Heart left ventricle (tissue), 16 donors: ENCODE measurements at regions not wholly inside any gene's neighbourhood (a gene's known extent, or its start where the extent isn't known, plus 50 kb on each side); places are given as distances from the start of the nearest gene placed in this dataset.

ENCODE experiments used
- ATAC-seq, 4 donors: fragments of 200-7000 bp; cut with Tn5 transposase; one replicate each; pipeline ENCODE4 v1.9.1; 2020 to 2022; ENCODE audit warnings: moderate library complexity in 4 of 4, mild to moderate bottlenecking in 3 of 4, moderate number of reproducible peaks in 1 of 4
- DNase-seq, 5 donors: peaks; one replicate each; pipeline ENCODE4 v3.0.0-alpha.2; 2020
- H3K27ac ChIP-seq, 12 donors: fragments of 200-600 bp; sonication (generic) in 4 of 12; one replicate each; pipeline versions ENCODE4 v1.5.0 to v1.8.0; 2016 to 2022; ENCODE audit warnings: mild to moderate bottlenecking in 2 of 12
- H3K27me3 ChIP-seq, 9 donors: fragments of 200-600 bp; sonication (generic) in 2 of 9; one replicate each; pipeline versions ENCODE4 v1.5.1 to v1.8.0; 2016 to 2022; ENCODE audit warnings: mild to moderate bottlenecking in 3 of 9
- H3K36me3 ChIP-seq, 9 donors: fragments of 200-600 bp; sonication (generic) in 2 of 9; one replicate each; pipeline versions ENCODE4 v1.5.0 to v1.8.0; 2018 to 2022; ENCODE audit warnings: mild to moderate bottlenecking in 2 of 9
- H3K4me1 ChIP-seq, 12 donors: fragments of 200-600 bp; sonication (generic) in 4 of 12; one replicate each; pipeline versions ENCODE4 v1.5.0 to v1.8.0; 2016 to 2022; ENCODE audit warnings: mild to moderate bottlenecking in 3 of 12
- H3K4me3 ChIP-seq, 12 donors: fragments of 200-600 bp; sonication (generic) in 4 of 12; one replicate each; pipeline versions ENCODE4 v1.5.0 to v1.8.0; 2017 to 2022; ENCODE audit warnings: mild to moderate bottlenecking in 9 of 12, moderate library complexity in 4 of 12
- H3K9me3 ChIP-seq, 12 donors: fragments of 200-600 bp; sonication (generic) in 4 of 12; one replicate each; pipeline versions ENCODE4 v1.5.0 to v1.8.0; 2016 to 2022; ENCODE audit warnings: mild to moderate bottlenecking in 1 of 12
- CTCF ChIP-seq, 12 donors: fragments of 200-600 bp; sonication (generic) in 4 of 12; IDR thresholded peaks; one replicate each; pipeline versions ENCODE4 v1.5.0 to v1.8.0; 2018 to 2022; ENCODE audit warnings: antibody characterized with exemption in 12 of 12, mild to moderate bottlenecking in 5 of 12
- POLR2A ChIP-seq, 2 donors: fragments of 450-650 bp; IDR thresholded peaks; one replicate each; pipeline ENCODE4 v1.6.1; 2017; ENCODE audit warnings: antibody characterized with exemption in 2 of 2, mild to moderate bottlenecking in 2 of 2, moderate library complexity in 2 of 2
- WGBS, 4 donors: extraction: QIAGEN DNeasy Blood & Tissue Kit in 2 of 4; methylation state at CpG; one replicate each; pipeline versions ENCODE4 v1.1.5 to v1.1.7; 2013 to 2018; 5-methylcytosine and 5-hydroxymethylcytosine counted together
- intact Hi-C, 10 donors: fragments of 100-400 bp; cut with DNase I; formaldehyde crosslinking; loops; one replicate each; pipeline versions ENCODE4 v1.11.1 to v1.14.2; 2022
- donor health status: ischemic (EF 13 %, LVEDD 7.1; RV severe dilation, severe dysfunction).
- donor health status: healthy with polysubstance abuse.
- donor health status: DM: no; HTN: yes; CAD: no.
- donor health status: DM: no; HTN: no; CAD: no.
- donor health status: ischemic (EF 25% LVEDD 6.9; RV normal size, moderate dysfunction).
- donor health status: ischemic (EF 25% LVEDD 5.7; RV mildly dilated, moderate dysfunction).
- donor health status: healthy.
- donor health status: DM: yes; HTN: yes; CAD: no.
- donor health status: ischemic (EF 35%, LVEDD 5.7; RV mildly dilated, moderate dysfunction).
- donor health status: nonischemic (EF 11% LVEDD 7.7; RV severe dilation, severe dysfunction).
- donor health status: DM: yes; HTN: yes; CAD: no.
- donor health status: PGD.
- donor health status: ischemic (EF 29% LVEDD 5.4; RV normal size, mild dysfunction).
- donor health status: nonischemic (EF 23%, LVEDD 6.1; RV moderate dilation, normal function).

- no peaks in the 10 kb centered on the region for H3K9me3 ChIP-seq
- intact Hi-C loops = no loop called here
- TF ChIP-seq CTCF (IDR thresholded peaks at IDR 0.05) = no peak
- no peak for TF ChIP-seq POLR2A (IDR thresholded peaks at IDR 0.05)
- no peak overlapping the region for H3K4me3 ChIP-seq
- 24 to 33% methylated on average over 1 of the region's 1 CpG; no CpG with 5 or more reads in 2 of the 4 donors for WGBS, 4 donors
- no peaks in the 10 kb centered on the region for H3K27me3 ChIP-seq
- DNase-seq = no peak
- no peaks in the 10 kb centered on the region for H3K4me1 ChIP-seq
- H3K36me3 ChIP-seq = no peaks in the 10 kb centered on the region
- ATAC-seq = peak in 1 of 4 donors; percentile 61
- no peak overlapping the region for H3K27ac ChIP-seq
These were observed 785.0 kb upstream of the TSPY4 start for GRCh38 chrY:8552168-8552805.

GRCh38 chrY:8553614-8554013 lies 783.6 kb upstream of the TSPY4 start:
- no peak for TF ChIP-seq CTCF (IDR thresholded peaks at IDR 0.05)
- H3K36me3 ChIP-seq = no peaks in the 10 kb centered on the region
- DNase-seq = peak in 2 of 5 donors; percentile 4 to 16
- no peak overlapping the region for H3K4me3 ChIP-seq
- WGBS, 4 donors = 58 to 72% methylated on average over 8 of the region's 8 CpGs; no CpG with 5 or more reads in 2 of the 4 donors
- intact Hi-C loops = no loop called here
- H3K27me3 ChIP-seq = no peaks in the 10 kb centered on the region
- H3K27ac ChIP-seq = no peak overlapping the region
- H3K9me3 ChIP-seq = no peaks in the 10 kb centered on the region
- no peaks in the 10 kb centered on the region for H3K4me1 ChIP-seq
- ATAC-seq = peak in 2 of 4 donors; percentile 20 to 62

GRCh38 chrY:8561385-8561784 lies 775.9 kb upstream of the TSPY4 start:
- Histone ChIP-seq H3K27ac (no peak overlapping the region), H3K27me3 (no peaks in the 10 kb centered on the region), H3K4me1 (no peaks in the 10 kb centered on the region), H3K9me3 (no peaks in the 10 kb centered on the region), H3K4me3 (no peak overlapping the region), H3K36me3 (no peaks in the 10 kb centered on the region)
- intact Hi-C loops = no loop called here
- TF ChIP-seq POLR2A (IDR thresholded peaks at IDR 0.05) (no peak), CTCF (IDR thresholded peaks at IDR 0.05) (no peak)
- ATAC-seq (no peak), DNase-seq (no peak)
- WGBS, 4 donors = 19 to 29% methylated on average over 2 of the region's 2 CpGs; no CpG with 5 or more reads in 2 of the 4 donors

- TF ChIP-seq POLR2A (IDR thresholded peaks at IDR 0.05) (no peak), CTCF (IDR thresholded peaks at IDR 0.05) (no peak)
- H3K36me3 ChIP-seq = no peaks in the 10 kb centered on the region
- H3K4me1 ChIP-seq = no peaks in the 10 kb centered on the region
- intact Hi-C loops = no loop called here
- ATAC-seq = no peak
- H3K9me3 ChIP-seq = no peaks in the 10 kb centered on the region
- DNase-seq = no peak
- H3K27ac ChIP-seq = no peak overlapping the region
- H3K4me3 ChIP-seq = no peak overlapping the region
- H3K27me3 ChIP-seq = no peaks in the 10 kb centered on the region
- 59 to 67% methylated on average over 8 of the region's 8 CpGs; no CpG with 5 or more reads in 2 of the 4 donors for WGBS, 4 donors
These were observed 774.7 kb upstream of the TSPY4 start for GRCh38 chrY:8562456-8563090.
